Suppressor macrophage treated with lipopolysaccharide for 1 hour (primary cell): ENCODE measurements at regions not wholly inside any gene's neighbourhood (a gene's known extent, or its start where the extent isn't known, plus 50 kb on each side); places are given as distances from the start of the nearest gene placed in this dataset.

Experiments used
- DNase-seq, 3 donors: peaks; one replicate each; pipeline ENCODE4 v3.0.0-alpha.2; 2020 to 2022

DNA sequence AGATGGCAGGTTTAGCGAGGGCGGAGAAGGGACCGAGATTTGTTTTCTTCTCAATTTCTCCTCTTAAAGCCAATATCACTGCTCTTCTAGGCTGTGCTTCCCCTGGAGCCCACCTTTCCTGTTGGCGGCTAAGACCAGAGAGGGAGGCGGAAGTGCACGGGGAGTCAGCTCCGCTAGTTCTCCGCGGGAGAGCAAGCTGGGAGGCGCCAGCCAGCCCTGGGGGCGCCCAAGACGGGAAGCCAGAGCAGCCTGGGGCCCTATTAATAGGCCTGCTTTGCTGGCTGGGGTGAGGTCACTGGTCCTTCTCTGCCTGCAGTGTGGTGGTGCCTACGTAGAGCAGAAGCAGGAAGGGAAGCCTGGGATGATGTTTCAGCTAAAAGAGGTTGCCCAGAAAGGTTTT is 61.6 kb downstream of the LSM5 start:
- DNase-seq, result no peak

DNA sequence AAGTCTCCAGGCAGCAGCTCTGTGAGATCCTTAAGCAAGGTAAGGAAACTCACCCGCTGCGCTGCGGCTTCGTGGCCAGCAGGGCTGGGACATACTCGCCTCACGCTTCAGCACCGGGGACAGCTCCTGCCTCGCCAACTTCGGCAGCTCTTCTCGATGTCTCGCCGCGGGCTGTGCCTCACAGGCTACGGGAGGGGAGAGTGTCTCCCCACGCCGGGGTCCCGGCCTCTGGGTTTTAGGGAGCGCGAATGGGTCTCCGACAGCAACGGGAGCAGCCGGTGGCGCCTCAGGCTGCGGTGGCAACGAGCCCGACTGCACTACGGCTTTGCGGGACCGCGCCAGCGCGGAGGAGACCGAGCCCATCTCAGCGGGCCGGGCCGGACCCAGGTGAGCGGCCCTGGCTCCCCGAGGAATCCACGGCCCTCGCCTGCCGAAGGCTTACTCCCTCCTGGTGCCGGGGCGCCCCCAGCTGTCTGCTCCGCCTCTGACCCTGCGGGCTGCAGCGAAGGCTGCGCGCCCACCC is 62.4 kb downstream of the LSM5 start:
- peak; percentile 82 to 94 (median 89) for DNase-seq

DNA sequence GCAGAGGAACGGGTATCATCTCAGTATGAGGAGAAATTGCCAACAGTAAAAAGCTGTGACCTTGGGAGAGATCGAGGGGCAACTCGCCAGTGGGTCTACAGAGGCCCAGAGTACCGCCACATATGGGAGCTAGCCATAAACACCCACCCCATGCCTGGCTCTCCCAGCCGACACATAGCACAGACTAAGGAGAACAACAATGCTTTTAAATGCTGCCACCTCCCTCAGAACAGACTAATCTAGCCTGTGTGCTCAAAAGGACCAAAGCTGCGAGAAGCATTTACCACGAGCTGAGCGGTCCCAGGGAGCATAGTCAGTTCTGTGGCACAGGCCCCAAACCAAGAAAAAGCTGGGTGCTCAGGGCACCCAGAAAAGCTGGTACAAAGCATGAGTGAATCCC is 73.3 kb downstream of the LSM5 start:
- no peak for DNase-seq

DNA sequence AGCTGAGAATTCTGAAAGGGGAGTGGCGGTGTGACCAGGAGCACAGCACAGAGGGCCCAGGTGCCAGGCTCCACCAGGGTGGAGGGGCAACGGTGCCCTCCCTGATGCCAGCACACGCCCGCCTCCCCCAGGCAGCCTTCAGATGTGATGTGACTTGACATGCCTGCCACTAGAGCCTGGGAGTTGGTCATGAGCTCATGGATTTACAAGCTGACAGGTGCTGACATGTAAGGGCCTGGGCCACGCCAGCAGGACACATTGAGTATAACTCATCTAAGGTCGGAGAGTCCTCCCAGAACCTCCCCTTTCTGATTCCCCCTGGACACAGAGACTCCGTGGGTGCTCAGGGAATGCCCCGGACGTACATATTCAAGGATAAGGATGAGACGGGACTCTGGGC is 74.2 kb downstream of the LSM5 start:
- DNase-seq, result no peak

DNA sequence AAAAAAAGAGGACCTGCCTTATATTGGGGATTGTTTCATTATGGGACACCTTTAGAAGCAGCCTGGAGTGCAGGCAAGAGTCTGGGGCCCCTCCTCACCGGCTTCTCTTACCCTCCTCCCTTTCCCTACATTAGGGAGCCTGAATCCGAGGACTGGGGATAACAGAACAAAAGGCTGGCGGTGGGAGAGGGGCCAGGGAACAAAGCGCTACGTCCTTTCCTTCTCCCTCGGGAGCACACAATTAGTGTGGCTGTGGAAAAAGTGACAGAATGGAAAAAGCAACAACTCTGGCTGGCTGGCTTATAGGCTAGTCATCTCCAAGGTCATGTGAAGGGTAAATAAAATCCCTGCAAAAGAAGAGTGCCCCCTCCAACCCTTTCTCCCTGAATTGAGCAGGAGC is 74.7 kb downstream of the LSM5 start:
- DNase-seq, result no peak

DNA sequence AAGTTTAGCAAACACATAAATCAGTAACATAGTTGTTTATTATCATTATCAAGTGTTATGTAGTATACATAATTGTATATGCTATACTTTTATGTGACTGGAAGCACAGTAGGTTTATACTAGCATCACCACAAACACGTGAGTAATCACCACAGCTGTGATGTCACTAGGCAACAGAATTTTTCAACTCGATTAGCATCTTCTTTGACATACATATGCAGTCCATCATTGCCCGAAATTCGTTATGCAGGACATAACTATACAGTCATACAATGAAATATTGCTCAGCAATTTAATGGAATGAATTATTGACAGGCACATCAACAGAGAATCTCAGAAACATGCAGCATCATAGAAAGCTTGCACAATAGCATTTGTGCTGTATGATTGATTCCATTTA is 77.7 kb downstream of the LSM5 start:
- no peak for DNase-seq

DNA sequence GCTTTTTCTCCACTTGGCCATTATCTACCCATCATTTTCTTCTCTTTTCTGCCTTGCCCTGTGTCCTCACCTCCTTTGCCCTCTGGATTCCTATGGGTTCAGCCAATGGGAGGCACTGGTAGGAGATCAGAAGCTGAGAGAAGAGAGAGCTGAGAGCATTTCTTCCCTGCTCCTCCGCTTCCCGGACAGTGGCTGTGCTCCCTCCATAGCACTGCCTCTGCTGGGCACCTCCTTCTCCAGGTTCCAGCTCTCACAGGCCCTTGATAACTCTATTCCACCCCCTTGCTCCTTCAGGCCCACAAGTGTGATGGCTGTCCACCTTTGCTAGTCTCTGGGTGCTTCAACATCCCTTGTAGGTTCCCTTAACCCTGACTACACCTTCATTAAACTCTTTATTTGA is 79.6 kb downstream of the LSM5 start:
- no peak for DNase-seq

DNA sequence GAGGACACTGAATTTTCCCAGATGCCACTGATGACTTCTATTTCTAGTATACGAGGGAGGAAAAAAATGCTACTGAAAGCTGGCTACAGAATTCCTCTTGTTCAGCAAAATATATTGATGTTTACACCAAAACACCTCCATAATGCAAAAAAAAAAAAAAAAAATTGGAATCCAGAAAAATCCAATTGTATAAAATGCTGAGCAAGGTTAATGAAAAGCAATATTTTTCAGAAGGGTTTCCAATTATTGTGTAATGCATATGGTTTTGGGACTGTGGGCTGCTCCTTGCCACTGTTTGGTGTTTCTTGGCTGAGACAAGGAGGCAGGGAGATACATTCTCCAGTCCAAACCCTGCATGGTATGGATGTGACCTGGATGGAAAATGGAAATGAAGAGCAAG is 83.8 kb downstream of the LSM5 start:
- no peak for DNase-seq

DNA sequence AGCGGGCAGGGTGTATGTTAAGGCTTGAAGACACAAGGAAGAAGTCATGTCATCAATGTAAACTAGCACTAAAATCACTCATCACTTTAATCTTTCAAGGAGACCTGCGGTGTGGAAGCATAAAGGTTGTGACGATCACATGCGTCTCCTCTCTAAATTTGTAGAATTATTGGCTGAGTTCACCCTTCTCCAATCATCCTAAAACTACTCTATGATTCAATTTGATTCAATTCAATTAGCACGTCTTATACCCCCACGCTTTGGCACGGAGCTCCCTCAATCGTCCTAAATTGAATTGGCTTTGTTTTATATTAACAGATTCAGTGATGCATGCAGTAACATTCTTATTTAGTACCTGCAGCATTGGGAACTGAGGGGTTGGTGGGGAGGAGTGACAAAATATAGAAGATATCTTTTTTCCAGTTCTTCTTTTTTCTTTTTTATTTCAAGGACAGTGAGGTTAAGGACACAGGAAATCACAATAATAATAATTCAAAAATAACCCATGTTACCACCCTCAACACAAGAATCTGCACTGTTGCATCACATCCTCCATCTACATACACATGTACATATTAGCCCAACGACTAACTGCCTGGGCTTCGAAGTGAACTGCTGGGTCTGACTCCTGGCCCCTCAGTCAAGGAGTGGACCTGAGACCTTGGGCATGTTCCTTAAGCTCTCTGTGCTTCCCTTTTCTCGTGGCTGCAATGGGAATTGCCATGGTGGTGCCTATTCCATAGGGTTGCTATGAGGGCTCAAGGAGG is 86.5 kb downstream of the LSM5 start:
- no peak for DNase-seq

DNA sequence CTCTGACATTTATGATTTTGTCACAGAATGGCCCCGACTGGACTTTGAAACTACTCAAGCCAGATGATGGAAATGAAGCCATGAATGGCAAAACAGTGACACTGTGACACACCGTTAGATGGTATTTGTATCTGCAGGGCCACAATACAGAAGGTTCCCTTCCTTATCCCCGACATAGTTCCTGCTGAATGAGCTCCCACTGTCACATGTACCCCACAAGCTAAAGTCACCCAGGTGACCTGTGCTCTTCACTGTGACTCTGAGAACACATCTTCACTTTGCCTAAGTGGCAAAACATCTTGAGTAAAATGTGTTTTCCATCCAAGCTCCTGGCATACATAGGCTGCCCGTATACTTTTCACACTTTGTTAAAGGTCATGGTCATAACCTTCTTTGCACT is 89.5 kb downstream of the LSM5 start:
- no peak for DNase-seq

DNA sequence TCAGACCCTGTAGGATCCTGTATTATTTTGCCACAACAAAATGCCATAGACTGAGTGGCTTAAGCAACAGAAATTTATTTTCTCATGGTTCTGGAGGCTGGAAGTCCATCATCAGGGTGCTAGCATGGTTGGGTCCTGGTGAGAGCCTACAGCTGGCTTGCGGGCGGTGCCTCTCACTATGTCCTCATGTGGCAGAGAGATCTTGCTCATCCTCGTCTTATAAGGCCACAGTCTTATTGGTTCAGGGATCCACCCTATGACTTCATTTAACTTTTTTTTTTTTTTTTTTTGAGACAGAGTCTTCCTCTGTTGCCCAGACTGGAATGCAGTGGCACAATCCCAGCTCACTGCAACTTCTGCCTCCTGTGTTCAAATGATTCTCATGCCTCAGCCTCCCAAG is 90.9 kb downstream of the LSM5 start:
- DNase-seq, result no peak

DNA sequence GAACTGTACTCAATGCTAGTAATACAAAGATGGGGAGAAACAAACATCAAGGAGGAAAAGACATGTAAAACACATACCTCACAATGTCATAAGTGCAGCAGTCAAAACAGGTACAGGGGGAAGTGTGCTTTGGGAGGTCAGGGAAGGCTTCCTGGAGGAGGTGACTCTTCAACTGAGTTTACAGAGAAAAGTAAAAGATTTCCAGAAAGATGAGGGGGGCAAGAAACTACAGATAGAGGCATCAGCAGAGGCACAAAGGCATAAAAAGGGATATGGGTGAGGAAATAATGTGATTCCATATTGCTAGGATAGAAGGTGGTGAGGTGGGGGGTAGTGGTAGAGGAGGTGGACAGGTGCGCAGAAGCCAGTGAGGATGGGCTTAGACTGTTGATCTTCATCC is 95.0 kb downstream of the LSM5 start:
- DNase-seq, result no peak

DNA sequence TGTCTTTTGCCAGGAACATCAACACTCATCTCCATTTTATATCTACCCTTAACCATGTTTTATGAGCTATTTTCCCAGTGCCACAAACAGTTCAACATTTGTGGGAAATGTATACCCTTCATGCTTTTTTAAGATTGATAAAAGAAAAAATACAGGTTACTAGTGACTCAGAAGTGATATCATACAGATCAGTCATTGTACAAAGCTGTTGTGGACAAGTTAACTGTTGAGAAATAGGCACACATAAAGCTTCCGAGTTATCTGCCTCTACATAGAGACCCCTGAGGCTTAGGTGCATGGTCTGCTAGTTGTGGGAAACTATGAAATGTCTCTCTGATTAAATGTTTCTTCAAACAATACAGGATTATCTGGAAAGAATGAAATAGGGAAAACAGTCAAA is 96.3 kb downstream of the LSM5 start:
- no peak for DNase-seq

DNA sequence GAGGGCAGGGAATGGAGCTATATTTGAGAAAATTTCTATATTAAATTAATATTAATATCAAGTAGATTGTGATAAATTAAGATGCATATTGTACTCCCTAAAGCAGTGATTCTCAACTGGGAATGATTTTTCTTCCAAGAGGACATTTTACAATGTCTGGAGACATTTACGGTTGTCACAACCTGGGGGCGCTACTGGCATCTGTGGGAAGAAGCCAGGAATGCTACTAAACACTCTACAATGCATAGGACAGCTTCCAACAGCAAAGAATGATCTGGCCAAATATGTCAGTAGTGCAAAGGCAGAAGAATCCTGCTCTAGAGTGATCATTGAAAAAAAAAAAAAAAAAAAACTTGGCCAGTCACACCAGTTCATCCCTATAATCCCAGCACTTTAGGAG is 100.0 kb downstream of the LSM5 start:
- DNase-seq, result no peak

DNA sequence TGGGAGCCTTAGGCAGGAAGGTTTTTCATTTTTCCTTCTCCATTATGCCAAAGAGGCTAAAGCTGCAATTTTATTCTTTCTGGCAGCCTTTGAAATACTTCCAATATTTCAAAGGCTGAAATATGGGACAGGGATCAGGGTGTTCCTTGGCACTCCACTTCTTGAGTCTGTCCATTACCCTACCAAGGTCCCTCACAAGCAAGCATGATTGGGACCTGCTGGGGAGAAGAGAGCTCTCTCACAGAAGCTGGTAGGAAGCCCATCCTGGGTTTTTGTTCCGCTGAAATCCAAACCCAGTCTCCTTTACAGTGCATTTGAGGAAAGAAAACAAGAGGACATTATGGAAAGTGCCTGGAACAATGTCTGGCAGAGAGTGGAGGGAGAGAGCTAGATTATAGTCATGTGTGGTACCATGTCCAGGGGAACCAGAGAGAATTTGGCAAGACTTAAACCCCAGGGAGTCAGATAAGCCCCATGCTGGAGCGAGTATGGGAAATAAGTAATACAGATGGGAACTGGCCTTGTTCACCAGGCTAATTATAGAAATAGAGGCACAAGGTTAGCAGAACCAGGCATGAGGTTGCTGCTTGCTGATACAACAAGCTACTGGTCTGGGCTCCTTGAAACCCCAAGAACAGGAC is 104.7 kb downstream of the LSM5 start:
- no peak for DNase-seq

DNA sequence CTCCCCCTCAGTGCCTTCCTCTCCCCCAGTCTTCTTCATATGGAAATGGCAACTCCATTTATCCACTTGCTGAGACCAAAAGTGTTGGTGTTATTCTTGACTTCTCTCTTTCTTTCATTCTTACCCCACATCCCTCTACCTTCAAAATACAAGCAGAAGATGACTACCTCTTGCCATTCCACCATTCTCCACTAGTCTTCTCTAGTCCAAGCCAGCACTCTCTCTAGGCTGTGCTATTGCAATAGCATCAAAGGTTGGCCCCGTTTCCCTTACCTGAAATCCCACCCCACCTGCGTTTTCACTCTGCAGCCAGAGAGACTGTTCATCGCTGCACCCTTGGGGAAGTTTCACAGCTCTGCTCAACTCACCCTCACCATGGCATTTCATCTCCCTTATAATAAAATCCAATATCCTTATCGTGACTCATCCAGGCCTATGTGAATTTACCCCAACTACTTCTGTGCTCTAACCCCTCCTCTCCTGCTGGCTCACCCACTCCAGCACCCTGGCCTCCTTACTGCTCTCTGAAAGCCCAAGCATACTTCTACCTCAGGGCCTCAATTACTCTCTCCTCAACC is 109.1 kb downstream of the LSM5 start:
- DNase-seq, result no peak

DNA sequence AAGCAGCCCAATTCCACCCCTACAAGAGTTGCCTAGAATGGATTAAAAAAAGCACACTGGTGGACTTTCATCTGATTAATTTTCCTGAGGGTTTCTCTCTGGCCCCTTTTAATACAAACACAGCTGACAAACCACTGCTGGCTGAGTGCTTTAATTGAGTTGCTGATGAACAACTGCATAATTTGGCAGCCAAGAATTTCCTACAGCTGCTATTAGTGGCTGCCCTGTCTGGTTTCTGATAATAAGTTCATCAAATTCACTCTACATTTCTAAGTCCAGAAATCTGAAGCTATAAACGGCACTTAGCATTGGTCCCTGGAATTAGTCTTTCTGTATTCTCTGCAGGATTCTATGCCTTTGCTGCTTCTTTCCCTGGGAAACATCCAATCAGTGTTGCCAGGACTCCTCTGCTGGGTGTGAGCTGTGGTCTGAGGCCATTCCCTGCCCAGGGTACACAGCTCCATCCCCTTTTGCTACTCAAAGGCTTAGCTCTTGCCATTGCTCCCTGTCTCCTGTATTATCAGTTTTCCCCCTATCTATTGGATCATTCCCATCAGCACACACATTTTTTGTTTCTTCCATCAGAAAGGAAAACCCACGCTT is 110.6 kb downstream of the LSM5 start:
- no peak for DNase-seq

DNA sequence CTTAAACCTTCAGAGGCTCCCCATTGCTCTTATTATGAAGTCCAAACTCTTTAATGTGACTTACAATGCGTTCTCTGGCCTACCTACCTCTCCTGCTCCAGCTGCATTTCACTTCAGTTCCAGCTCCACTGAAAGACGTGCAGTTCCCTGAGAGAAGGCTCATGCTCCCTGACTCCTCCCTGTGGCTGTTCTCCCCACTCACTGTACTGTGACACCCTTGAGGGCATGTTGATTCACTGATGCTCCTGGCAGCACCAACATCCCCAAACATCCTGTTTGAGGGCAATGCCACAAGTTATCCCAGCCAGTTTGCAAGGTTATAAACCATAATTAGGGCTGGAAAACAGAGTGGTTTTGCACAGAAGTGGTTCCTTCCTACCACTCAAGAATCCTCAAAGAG is 111.2 kb downstream of the LSM5 start:
- no peak for DNase-seq

DNA sequence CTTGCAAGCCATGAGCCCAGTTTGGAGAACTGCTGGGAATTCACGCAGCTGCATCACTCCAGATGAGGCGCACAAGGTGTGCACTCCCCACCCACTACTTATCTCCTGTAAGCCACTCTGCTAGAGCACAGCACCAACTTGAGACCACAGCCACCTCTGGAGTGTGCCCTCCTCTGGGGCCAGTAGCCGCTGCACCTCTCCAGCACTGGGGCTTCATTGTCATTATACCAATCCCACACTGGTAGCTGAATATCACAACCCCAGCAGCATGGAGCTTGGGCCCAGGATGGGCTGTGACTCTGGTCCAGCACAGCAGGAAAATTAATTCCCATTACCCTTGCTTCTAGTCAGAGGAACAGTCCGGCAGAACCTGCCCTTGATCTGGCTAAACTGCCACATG is 125.6 kb downstream of the LSM5 start:
- DNase-seq, result no peak

DNA sequence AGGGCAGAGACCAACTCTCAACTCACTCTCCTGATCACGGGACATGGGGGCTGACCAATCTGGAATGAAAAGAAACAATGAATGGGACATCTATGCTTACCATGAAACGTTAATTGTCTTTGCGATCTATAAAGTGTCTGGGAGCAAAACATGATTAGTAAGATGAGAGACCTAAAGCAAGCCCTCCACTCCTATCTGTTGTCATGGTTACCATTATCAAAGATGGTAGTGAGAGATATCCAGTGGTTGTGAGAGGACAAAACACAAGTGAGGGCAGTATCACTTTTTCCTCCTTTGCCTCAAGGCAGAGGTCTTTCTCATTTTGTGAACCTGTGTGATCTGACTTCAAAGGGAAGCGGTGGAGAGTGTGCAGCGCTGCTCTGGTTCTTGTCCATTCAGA is 130.1 kb downstream of the LSM5 start:
- no peak for DNase-seq

DNA sequence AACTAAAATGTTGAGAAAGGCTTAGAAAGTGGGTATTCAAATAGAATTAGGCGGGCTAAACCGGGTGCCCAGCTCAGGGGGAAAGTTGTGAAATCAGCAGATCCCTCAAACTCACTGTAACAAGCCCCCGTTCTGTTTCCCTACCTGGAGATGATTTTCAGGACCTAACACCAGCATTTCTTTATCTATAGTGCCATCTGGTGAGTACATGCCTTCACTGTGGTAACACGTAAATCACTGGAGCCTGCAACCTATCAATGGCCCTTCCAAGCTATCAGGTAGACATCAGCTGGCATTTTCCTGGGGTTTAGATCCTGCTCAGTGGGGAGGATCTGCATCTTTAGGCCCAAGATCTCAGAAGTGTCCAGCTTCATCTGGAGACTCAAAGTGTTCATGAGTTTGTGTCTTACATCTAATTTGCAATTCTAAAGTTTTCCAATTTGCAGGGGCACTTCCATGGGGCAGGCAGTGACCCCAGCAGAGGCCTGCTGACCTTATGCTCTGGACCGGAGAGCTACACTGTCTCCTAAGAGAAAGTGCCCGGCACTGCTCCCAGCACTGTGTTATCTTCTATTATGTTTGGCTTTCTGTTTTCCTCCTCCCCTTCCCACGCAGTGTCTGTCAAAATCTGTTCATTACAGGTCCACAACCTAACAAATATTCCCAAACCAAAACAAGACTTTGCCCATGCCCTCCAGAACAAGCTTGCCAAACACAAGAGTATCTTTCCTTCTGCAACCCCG is 132.5 kb downstream of the LSM5 start:
- DNase-seq, result no peak

DNA sequence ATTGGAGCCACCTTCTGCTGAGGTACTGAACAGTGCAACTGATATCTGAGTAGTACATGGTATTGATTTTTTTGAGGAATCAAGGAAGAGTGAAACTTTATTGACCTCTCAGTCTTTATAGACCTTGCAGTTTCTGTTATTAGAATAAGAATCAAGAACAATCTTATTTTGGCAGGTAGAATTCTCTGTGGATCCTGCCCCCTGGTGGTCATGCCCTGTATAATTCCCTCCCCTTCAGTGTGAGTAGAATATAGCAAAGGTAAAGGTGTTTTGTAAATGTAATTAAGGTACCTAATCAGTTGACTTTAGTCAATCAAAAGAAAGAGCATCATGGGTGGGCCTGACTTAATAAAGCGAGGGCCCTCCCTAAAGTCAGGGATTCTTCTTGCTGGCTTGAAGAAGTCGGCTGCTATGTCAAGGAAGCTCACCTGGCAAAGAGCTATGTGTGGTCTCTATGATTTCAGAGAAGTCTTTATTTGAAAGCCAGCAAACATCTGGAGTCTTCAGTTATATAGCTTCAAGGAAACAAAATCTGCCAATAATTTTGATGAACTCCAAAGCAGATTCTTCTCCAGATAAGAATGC is 142.8 kb downstream of the LSM5 start:
- DNase-seq, result peak; percentile 42 to 56 (median 49)

DNA sequence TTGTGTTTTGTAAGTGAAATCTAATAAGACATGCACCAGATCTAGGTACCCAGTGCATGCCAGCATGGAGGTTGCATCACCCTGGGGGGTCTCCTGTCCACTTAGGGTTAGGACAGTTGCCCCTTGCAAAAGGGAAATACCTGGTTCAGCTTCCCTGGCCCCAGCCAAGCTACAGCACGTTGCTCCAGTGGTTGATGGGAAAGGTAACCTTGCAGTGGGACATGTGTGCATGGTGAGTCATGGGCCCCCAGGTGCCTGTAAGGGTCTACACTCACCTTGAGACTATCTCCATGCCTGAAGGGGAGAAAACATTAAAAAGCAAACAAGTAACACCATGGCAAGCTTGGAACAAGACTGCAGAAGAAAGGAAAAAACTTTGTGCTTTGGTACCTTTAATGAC is 143.9 kb downstream of the LSM5 start:
- DNase-seq, result no peak
